HepG2 (cell line): ENCODE measurements at regions not wholly inside any gene's neighbourhood (a gene's known extent, or its start where the extent isn't known, plus 50 kb on each side); places are given as distances from the start of the nearest gene placed in this dataset.

Experiments
- CENPT ChIP-seq: sonication (generic); formaldehyde crosslinking; IDR thresholded peaks from 2 replicates; pipeline ENCODE4 v1.8.0; 2022; ENCODE audit warnings: low read depth, mild to moderate bottlenecking, moderate library complexity, missing genetic modification reagents
- GLMP ChIP-seq: sonication (generic); formaldehyde crosslinking; IDR thresholded peaks from 2 replicates; pipeline ENCODE4 v1.9.0; 2021; ENCODE audit warnings: missing genetic modification reagents, mild to moderate bottlenecking, borderline replicate concordance
- HOXA5 ChIP-seq: sonication (generic); formaldehyde crosslinking; IDR thresholded peaks from 2 replicates; pipeline ENCODE4 v1.4.0; 2020; ENCODE audit warnings: missing genetic modification reagents
- RBAK ChIP-seq: sonication (generic); formaldehyde crosslinking; IDR thresholded peaks from 2 replicates; pipeline ENCODE4 v1.5.1; 2020; ENCODE audit warnings: mild to moderate bottlenecking, missing genetic modification reagents
- SRSF9 ChIP-seq: fragments of 200-400 bp; formaldehyde crosslinking; IDR thresholded peaks from 2 replicates; pipeline ENCODE4 v1.6.1; 2018; ENCODE audit warnings: borderline replicate concordance, mild to moderate bottlenecking, low read depth, low read length; ENCODE audit not compliant: insufficient read depth, poor library complexity, severe bottlenecking
- ZBTB21 ChIP-seq: sonication (generic); formaldehyde crosslinking; IDR thresholded peaks from 2 replicates; pipeline ENCODE4 v1.4.0; 2020; ENCODE audit warnings: missing genetic modification reagents
- ZNF577 ChIP-seq: sonication (generic); formaldehyde crosslinking; IDR thresholded peaks from 2 replicates; pipeline ENCODE4 v1.4.0; 2020; ENCODE audit warnings: mild to moderate bottlenecking, low read depth, missing genetic modification reagents, borderline replicate concordance
- ZSCAN29 ChIP-seq: sonication (generic); formaldehyde crosslinking; conservative IDR thresholded peaks from 2 replicates; pipeline ENCODE4 v1.4.0; 2020; ENCODE audit warnings: mild to moderate bottlenecking, missing genetic modification reagents
- TF ChIP-seq, protein P1 (sequence below): sonication (generic); formaldehyde crosslinking; conservative IDR thresholded peaks from 2 replicates; pipeline ENCODE4 v1.4.0; 2020; ENCODE audit warnings: mild to moderate bottlenecking, missing genetic modification reagents, moderate library complexity
- TF ChIP-seq, protein P2 (sequence below): sonication (generic); formaldehyde crosslinking; conservative IDR thresholded peaks from 2 replicates; pipeline ENCODE4 v1.4.0; 2020; ENCODE audit warnings: missing genetic modification reagents

- TF ChIP-seq, protein P1, sequence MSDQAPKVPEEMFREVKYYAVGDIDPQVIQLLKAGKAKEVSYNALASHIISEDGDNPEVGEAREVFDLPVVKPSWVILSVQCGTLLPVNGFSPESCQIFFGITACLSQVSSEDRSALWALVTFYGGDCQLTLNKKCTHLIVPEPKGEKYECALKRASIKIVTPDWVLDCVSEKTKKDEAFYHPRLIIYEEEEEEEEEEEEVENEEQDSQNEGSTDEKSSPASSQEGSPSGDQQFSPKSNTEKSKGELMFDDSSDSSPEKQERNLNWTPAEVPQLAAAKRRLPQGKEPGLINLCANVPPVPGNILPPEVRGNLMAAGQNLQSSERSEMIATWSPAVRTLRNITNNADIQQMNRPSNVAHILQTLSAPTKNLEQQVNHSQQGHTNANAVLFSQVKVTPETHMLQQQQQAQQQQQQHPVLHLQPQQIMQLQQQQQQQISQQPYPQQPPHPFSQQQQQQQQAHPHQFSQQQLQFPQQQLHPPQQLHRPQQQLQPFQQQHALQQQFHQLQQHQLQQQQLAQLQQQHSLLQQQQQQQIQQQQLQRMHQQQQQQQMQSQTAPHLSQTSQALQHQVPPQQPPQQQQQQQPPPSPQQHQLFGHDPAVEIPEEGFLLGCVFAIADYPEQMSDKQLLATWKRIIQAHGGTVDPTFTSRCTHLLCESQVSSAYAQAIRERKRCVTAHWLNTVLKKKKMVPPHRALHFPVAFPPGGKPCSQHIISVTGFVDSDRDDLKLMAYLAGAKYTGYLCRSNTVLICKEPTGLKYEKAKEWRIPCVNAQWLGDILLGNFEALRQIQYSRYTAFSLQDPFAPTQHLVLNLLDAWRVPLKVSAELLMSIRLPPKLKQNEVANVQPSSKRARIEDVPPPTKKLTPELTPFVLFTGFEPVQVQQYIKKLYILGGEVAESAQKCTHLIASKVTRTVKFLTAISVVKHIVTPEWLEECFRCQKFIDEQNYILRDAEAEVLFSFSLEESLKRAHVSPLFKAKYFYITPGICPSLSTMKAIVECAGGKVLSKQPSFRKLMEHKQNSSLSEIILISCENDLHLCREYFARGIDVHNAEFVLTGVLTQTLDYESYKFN: no peak
- TF ChIP-seq, protein P2, sequence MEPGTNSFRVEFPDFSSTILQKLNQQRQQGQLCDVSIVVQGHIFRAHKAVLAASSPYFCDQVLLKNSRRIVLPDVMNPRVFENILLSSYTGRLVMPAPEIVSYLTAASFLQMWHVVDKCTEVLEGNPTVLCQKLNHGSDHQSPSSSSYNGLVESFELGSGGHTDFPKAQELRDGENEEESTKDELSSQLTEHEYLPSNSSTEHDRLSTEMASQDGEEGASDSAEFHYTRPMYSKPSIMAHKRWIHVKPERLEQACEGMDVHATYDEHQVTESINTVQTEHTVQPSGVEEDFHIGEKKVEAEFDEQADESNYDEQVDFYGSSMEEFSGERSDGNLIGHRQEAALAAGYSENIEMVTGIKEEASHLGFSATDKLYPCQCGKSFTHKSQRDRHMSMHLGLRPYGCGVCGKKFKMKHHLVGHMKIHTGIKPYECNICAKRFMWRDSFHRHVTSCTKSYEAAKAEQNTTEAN: no peak
- no peak for TF ChIP-seq ZSCAN29 (CRISPR knock-in tag)
- TF ChIP-seq SRSF9: no peak
- no peak for TF ChIP-seq CENPT
- TF ChIP-seq GLMP (CRISPR knock-in tag): no peak
- TF ChIP-seq RBAK (CRISPR knock-in tag): no peak
- TF ChIP-seq ZNF577: no peak
- no peak for TF ChIP-seq HOXA5 (CRISPR knock-in tag)
- no peak for TF ChIP-seq ZBTB21 (CRISPR knock-in tag)
These were observed 58.8 kb upstream of the KCNA1 start (continued) for GRCh38 chr12:4850857-4851380.
